22Rv1 (cell line): ENCODE measurements at regions not wholly inside any gene's neighbourhood (a gene's known extent, or its start where the extent isn't known, plus 50 kb on each side); places are given as distances from the start of the nearest gene placed in this dataset.

Experiments
- H3K27ac ChIP-seq: fragments of 450-650 bp; 2 replicates; pipeline ENCODE4 v1.5.1; 2017
- CTCF ChIP-seq: fragments of 450-650 bp; IDR thresholded peaks from 2 replicates; pipeline ENCODE4 v1.5.1; 2017; ENCODE audit warnings: mild to moderate bottlenecking
- ZFX ChIP-seq: fragments of 450-650 bp; IDR thresholded peaks from 2 replicates; pipeline ENCODE4 v1.6.1; 2017; ENCODE audit warnings: antibody characterized with exemption, borderline replicate concordance

GRCh38 chr17:71989117-71989516 lies 131.7 kb upstream of the SOX9 start:
- TF ChIP-seq CTCF = no peak
- TF ChIP-seq ZFX = no peak
- no peak overlapping the region for H3K27ac ChIP-seq

GRCh38 chr17:71993363-71993762 lies 127.5 kb upstream of the SOX9 start:
- no peak overlapping the region for H3K27ac ChIP-seq
- TF ChIP-seq ZFX = no peak
- no peak for TF ChIP-seq CTCF

GRCh38 chr17:71995590-71995989 lies 125.2 kb upstream of the SOX9 start:
- TF ChIP-seq ZFX = no peak
- no peak for TF ChIP-seq CTCF
- H3K27ac ChIP-seq = no peak overlapping the region

GRCh38 chr17:72004011-72004427 lies 116.8 kb upstream of the SOX9 start:
- TF ChIP-seq ZFX = no peak
- no peak for TF ChIP-seq CTCF
- H3K27ac ChIP-seq = no peak overlapping the region

GRCh38 chr17:72004611-72005331 lies 116.0 kb upstream of the SOX9 start:
- TF ChIP-seq ZFX (no peak), CTCF (no peak)
- H3K27ac ChIP-seq = no peak overlapping the region

GRCh38 chr17:72005332-72006163 lies 115.3 kb upstream of the SOX9 start:
- TF ChIP-seq CTCF = no peak
- TF ChIP-seq ZFX = no peak
- no peak overlapping the region for H3K27ac ChIP-seq
